CD4-positive, alpha-beta T cell treated with Interleukin-6 at 100 ng/mL for 8 hours (primary cell): ENCODE measurements at regions not wholly inside any gene's neighbourhood (a gene's known extent, or its start where the extent isn't known, plus 50 kb on each side); places are given as distances from the start of the nearest gene placed in this dataset.
"Not testable (repeated sequence)": the region's sequence is repeated elsewhere in the genome, so short reads cannot be mapped to it uniquely, and the experiment has no call there.

ENCODE experiments used
- DNase-seq: peaks from one replicate; pipeline ENCODE4 v3.0.0-alpha.2; 2020; ENCODE audit warnings: mixed read lengths, low spot score

DNA sequence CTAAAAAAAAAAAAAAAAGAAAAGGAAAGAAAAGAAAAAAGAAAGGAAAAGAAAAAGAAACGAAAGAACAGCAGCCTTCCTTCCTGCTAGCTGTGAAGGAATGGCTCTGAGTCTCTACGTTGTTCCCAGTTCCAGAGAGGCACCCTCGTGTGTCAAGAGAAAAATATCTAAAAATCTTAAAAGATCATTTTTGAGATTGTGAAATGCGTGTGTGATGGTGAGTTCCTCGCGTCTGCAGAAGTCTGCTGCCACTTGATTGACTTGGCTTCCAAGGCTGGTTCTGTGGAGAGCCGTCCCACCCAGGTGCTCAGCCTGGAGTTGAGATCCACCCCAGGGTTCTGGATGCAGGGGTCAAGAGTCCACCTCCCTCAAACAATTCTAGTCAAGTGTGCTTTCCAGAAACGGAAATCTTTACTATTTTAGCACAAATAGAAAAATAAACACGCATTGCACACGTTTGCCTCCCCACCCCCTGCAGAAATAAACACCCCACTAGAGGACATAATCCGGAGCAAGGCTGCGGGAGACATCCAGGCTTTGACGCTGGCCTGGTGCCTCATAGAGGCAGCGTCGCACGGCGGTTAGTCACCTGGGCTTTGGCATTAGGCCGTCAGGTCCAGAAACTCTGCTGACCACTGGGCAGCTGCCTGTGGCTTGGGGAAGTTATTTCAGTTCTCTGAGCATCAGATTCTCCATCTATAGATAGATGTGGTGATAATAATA is 265.4 kb downstream of the FAM43A start:
- no peak for DNase-seq

DNA sequence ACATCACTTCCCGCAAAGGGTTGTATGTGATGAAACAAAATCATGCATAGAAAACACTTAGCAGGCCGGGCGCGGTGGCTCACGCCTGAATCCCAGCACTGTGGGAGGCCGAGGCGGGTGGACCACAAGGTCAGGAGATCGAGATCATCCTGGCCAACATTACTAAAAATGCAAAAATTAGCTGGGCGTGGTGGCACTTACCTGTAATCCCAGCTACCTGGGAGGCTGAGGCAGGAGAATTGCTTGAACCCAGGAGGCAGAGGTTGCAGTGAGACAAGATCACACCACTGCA is 265.9 kb downstream of the FAM43A start:
- DNase-seq: not testable (repeated sequence)

- DNase-seq: no peak
Measured at GRCh38 chr3:194951931-194952582, 266.4 kb downstream of the FAM43A start.

GRCh38 chr3:194952841-194953241 is 267.2 kb downstream of the FAM43A start:
- no peak for DNase-seq

GRCh38 chr3:194953291-194953690 is 267.6 kb downstream of the FAM43A start:
- DNase-seq: no peak

DNA sequence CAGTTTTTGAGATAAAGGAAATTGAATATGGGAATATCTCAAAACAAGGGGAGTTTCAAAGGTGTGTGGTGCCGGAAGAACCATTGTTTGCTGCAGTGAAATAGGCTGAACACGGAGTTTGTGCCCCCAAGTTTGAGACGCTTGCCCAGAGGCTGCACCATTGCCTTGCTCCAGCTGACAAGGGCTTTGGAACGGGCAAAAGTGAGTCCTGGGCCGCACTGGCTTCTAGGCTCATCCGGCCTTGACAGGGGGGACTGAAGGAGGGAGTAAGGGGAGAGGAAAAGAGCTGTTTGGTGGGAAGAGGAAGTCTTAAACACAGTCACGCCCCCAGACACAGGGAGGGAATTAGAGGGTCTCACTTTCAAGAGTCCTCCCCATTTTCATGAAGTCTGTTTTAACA is 269.9 kb downstream of the FAM43A start:
- DNase-seq: no peak

DNA sequence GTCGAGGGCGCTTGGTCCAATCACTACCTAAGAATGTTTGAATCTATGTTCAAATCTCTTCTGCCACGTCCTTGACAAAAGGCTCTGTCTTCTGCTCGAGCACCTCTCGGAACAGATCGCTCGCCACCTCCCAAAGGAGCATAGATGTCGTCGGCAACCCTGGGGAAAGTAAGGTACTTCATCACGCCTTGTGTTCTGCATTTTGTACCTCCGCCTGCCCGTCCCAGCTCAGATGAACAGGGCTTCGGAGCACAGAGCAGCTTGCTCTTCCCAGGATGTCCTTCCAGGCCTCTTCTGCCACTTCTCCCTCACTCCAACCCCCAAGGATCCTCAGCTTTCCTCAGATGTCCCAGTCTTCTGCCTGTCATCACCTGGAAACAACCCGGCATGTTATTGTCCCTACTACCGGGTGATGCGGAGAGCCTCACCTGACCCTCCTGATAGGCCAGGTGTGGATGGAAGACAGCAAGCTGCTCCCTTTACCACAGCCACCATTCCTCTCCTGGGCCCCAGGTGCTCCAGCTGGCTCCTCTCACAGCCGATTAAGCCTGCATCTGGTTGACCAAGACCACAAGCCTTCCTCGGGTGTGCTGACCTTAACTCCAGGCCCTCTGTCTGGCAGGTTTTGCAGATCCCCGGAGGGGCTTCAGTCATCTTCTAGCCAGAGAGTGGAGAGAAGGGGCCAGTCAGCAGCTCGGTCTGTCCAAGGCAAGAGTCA is 270.5 kb downstream of the FAM43A start:
- no peak for DNase-seq

- no peak for DNase-seq
Measured at GRCh38 chr3:194956697-194957396, 271.2 kb downstream of the FAM43A start.

GRCh38 chr3:194957743-194958240 is 272.1 kb downstream of the FAM43A start:
- DNase-seq: no peak

DNA sequence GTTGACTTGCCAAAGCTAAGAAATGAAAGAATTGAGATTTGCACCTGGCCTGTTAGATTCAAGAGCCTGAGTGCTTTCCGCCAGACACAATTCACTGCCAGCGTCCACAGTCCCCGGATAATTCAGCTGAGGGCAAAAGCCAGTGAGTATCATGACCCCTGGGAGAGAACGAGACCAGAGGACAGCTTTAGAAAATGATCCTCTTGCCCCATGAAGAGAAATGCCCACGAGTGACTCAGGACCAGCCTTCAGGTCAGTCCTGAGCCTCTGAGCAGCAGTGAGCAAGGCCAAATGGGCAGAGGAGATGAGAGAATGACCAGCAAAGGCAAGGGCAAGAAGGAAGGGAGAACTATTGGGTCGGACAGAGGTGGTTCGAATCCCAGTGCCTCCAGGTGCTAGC is 273.5 kb downstream of the FAM43A start:
- no peak for DNase-seq

GRCh38 chr3:194959666-194960065 is 274.0 kb downstream of the FAM43A start:
- not testable (repeated sequence) for DNase-seq

DNA sequence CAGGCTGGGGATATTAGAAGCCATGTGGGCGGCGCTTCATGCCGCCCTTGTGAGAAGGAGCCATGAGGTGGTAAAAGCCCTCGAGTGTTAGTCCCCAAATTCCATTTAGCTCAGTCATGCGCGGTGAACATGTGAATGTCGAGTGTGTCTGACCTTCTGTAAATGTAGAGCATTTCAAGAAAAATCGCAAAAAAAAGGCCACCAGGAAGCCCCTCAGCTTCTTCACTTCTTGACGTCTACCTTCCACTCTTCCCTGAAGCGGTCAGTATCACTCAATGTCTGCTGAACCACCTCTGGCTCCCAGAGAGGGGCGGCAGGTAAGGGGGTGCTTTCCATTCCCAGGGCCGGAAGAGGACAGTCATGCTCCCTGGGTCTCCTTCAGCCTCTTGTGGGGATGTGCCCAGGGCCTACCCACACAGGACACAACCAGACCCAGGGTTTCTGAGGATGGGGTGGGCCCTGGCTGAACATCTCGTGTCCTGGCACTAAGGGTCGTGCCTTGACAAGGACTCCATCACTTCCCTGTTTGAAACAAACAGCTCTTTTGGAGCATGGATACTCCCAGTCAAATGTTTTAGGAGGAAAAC is 274.9 kb downstream of the FAM43A start:
- no peak for DNase-seq

- DNase-seq: no peak
Measured at GRCh38 chr3:194961149-194961548, 275.5 kb downstream of the FAM43A start.

GRCh38 chr3:194961571-194961970 is 275.9 kb downstream of the FAM43A start:
- DNase-seq: no peak

DNA sequence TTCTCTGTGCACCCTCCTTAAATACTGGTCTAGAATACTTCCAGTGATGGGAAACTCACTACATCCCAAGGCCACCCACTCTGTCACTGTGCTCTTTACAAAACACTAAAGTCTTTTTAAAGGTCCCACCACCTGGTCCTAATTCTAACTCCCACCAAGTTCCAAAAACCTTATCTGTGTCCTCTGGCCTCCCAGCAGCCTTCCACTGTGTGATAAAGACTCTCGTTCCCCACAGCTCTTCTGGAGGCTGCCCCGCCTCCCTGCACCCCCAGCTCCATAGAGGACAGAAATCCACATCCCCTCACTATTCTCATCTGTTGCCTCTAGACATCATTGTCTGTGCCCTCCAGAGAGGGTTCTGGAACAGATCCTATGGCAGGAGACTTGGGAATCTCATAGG is 276.4 kb downstream of the FAM43A start:
- no peak for DNase-seq

DNA sequence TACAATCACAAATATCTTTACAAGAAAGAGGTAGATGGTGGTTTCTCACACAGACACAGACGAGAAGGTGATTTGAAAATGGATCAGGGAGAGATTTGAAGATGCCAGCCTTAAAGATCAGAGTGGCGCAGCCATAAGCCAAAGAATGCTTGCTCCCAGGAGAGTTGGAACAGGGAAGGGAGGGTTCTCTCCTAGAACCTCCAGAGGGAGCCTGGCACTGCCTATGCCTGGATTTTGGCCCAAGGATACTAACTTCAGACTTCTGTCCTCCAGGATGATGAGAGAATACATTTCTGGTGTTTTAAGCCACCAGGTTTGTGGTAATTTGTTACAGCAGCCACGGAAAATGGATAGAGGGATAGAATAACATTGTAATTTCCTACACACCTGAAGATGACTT is 279.1 kb downstream of the FAM43A start:
- DNase-seq: no peak

- DNase-seq: no peak
Measured at GRCh38 chr3:194967151-194968117, 281.8 kb downstream of the FAM43A start.

GRCh38 chr3:194970066-194970465 is 284.4 kb downstream of the FAM43A start:
- DNase-seq: no peak

DNA sequence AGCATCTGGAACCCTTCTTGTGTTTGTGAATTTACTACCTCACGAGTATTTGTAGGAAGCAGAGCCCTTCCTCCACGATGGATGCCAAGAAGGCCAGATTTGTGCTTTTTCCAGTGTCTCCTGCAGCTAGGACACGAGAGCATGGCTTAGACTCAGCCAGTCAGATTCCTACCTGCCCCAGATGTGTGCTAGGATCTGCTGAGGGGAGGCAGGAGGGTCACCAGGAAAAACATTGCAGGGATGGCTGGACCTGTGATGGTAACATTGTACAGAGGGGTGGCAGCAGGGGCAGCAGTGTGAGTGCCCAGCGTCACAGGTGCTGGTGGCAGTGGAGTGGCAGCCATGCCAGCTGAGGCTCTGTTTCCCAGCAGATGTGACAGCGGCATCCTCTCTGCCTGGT is 285.3 kb downstream of the FAM43A start:
- no peak for DNase-seq

DNA sequence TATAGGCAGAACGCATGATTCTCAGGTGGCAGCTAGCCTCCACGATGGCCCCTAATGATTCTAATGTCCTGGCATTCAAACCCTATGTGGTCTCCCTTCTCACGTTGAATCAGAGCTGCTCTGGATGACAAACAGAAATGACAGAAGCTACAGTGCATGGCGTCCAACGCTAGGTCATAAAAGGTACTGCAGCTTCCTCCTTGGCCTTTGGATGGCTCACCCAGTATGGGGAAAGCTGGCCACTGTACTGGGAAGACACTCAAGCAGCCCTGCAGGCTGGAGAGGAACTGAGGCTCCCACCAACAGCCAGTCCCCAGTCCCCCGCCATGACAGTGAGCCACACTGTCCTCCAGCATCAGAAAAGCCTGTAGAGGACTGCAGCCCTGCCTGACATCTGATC is 286.3 kb downstream of the FAM43A start:
- no peak for DNase-seq

DNA sequence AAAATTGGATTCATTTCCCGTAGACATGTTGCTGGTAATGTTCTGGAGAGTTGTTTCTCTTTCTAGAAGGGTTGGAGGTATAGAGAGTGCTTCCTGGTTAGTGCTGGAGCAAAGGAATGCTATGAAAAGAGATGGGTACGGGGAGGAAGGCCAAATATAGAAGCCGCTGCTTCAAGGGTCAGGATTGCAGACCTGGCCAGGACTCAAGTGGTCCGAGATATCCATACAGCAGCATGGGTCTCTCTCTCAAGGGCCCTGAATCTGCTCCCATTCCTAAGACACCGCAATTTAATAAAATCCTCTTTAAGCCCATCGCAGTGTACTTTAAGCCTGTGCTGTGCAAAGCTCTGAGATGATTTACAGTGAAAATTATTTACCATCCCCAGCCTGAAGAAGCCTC is 287.0 kb downstream of the FAM43A start:
- no peak for DNase-seq
